HG03025 (cell line): ENCODE measurements at regions not wholly inside any gene's neighbourhood (a gene's known extent, or its start where the extent isn't known, plus 50 kb on each side); places are given as distances from the start of the nearest gene placed in this dataset.
"Not testable (repeated sequence)": the region's sequence is repeated elsewhere in the genome, so short reads cannot be mapped to it uniquely, and the experiment has no call there.

ENCODE experiments used
- ATAC-seq: cut with Tn5 transposase; IDR thresholded peaks from one replicate; pipeline ENCODE4 v1.9.1; 2021; ENCODE audit warnings: mild to moderate bottlenecking, moderate library complexity; ENCODE audit not compliant: unreplicated experiment, low FRiP score

DNA sequence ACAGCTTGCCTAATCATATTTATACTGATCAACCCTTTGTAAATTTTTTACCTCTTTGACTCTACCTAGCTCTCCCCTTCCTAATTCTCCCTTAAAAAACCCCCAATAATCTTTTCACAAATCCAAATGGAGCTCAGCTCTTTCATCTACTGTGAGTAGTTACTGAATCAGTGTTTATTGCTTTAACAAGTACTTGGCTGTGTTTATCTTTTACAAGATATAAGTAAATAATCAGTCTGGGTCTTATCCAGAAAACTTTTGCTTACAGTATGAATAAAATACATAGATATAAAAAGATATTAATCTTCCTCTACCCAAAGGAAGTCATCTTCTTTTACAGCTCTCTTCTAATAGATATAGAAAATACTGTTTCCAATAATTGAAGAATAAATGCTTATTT is 366.4 kb downstream of the RAP2B start:
- ATAC-seq = no peak

- no peak for ATAC-seq
Measured at GRCh38 chr3:153539263-153539662, 377.2 kb downstream of the RAP2B start.

- ATAC-seq = no peak
Measured at GRCh38 chr3:153545471-153545870, 383.4 kb downstream of the RAP2B start.

DNA sequence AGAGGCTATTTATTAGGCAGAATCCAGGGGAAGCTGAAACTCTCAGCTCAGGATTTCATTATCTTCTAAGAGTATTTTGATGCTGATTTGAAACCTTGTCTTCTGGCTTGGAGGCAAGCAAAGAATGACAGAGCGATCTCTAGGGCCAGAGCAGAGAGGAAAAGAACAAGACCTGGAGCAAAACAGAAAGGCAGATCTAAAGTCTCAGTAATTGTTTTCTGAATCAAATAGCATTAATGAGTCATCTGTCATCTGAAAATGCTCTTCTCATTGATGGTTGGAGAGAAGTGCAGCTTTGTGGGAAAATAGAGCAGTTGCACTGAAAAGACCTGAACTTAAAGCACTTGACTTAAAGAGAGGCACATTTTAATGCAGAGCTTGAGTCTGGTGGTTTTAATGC is 385.9 kb downstream of the RAP2B start:
- ATAC-seq = no peak

- not testable (repeated sequence) for ATAC-seq
Measured at GRCh38 chr3:153549686-153550085, 387.7 kb downstream of the RAP2B start.

DNA sequence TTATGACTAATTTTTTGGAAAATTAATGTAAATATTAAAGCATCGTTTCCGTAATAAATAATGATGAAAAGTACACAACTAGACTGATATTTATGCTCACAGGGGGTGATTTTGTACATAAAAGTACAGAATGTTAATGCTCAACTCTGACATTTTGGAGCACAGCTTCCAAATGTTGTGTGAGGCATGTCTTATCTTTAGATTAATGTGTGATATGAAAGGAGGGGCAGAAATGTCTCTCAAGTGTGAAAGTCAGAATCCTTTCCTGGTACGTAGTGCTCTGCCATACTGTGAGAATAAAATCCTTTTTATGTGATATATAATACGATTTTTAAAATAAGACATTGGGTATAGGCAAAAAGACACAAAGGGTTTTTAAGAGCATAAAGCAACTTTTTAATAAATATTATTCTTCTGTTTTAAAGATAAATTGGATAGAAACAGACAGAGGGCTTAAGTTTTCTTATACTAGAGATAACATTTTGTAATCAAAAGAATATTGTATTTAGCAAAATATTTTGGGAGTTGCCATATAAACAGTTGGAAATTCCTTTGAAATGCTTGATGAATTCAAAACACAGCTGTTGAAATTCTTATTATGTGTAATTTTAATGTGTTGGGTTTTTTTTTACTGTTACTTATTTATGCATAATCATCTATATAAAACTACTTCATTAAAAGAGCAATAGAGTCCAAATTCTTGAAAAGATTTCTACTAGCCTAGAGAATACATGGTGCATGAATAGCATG is 389.7 kb downstream of the RAP2B start:
- no peak for ATAC-seq

DNA sequence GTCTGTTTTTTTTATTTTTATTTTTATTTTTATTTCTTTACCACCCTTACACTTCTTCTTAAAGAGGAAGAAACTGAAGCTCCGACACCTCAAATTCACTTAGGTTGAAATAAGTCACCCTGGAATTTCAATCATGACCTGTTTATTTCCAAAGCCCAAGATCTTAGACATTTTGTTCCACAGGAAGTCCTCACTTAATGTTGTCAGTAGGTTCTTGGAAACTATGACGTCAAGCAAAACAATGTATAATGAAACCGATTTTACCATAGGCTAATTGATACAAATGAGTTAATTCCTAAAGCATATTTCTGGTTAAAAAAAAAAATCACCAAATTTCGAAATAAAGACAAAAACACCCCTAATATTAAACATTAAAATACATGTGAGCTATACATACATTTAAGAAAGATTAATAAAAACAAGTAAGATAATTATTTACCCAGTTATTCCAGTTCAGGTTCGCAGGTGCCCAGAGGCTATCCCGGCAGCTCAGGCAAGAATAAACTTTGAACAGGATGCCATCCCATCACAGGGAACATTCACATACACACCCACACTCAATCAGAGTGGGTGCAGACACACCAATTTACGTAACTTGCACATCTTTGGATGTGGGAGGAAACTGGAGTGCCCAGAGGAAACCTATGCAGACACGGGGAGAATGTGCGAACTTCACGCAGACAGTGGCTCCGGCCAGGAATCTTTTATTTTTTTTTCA is 391.0 kb downstream of the RAP2B start:
- ATAC-seq = no peak

- no peak for ATAC-seq
Measured at GRCh38 chr3:153553605-153553945, 391.5 kb downstream of the RAP2B start.

- ATAC-seq = no peak
Measured at GRCh38 chr3:153555919-153556318, 393.9 kb downstream of the RAP2B start.

DNA sequence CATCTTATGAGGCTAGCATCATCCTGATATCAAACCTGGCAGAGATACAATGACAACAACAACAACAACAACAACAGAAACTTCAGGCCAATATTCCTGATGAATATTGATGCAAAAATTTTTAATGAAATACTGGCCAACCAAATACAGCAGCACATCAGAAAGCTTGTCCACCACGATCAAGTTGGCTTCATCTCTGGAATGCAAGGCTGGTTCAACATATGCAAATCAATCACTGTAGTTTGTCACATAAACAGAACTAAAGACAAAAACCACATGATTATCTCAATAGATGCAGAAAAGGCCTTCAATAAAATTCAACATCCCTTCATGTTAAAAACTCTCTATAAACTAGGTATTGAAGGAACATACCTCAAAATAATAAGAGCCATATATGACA is 397.3 kb downstream of the RAP2B start:
- not testable (repeated sequence) for ATAC-seq

DNA sequence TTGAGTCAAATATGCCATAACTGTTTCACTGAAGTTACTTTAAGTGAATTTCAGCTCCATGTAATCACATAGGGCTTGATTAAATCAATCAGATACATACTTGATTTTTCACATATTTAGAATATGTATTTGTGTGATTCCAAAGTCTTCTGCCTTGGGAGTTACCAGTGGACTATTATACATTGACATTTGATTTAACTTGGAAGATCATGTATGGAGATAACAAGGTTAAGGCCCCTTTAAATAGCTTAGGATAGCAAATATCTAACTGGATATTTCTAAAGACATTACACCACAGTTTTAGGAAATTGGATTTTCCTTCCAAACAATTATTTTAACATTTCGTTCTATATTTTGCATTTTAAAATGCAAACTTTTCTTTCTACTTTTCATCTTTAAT is 405.0 kb downstream of the RAP2B start:
- no peak for ATAC-seq

DNA sequence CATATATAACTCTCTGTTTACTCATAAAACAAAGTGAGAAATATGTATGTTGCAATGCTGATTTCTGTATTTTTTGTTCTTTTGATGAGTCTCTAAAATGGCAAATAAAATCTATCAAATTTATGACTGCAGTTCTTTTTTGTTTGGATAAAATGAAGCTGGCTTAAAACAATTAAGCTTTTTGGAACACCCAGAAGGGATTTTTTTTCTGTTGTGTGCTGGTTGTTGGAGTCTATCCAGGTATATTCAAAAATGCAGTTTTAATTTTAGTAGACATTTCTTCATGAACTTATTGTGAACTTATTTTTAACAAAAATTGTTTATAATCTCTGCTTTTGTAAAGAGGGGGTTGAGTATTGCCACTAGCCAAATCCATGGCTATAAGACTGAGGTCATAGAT is 405.5 kb downstream of the RAP2B start:
- ATAC-seq = no peak

- not testable (repeated sequence) for ATAC-seq
Measured at GRCh38 chr3:153570481-153570880, 408.5 kb downstream of the RAP2B start.

DNA sequence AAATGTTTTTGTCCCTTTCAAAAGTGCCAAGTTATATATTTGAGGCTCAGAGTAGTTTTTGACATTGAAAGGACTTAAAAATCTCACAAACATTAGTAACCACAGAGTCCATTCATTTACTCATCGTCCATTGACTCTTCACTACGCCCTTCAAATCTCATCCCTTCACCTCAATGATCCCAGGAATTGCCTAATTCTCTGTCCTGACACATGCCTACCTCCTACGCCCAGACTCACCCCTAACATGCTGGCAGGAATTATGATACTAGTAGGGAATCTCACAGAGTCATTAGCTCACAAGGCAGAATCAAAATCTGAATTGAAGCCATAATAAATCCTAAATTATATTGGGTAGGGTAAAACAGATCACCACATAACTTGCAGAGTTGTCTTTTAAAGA is 410.1 kb downstream of the RAP2B start:
- no peak for ATAC-seq

GRCh38 chr3:153572654-153573053 is 410.6 kb downstream of the RAP2B start:
- ATAC-seq = no peak

DNA sequence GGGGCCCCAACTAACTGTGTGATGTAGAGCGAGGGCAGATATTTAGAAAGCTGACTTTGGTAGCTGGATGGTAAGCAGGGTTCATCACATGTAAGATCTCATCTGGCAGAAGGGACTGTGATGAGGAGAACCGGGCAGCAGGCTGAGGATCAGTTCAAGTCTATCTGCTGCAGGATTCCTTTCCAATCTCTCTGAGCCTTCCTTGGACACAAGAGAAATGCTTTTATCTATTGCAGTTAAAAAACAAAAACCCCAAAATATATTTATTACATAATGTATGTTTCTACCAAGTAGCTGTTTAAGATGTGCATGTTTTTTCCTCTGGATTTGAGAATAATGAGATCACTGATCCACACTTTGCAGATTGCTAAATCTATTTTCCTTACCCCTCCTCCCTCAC is 411.5 kb downstream of the RAP2B start:
- ATAC-seq = no peak

- ATAC-seq = no peak
Measured at GRCh38 chr3:153574445-153574844, 412.4 kb downstream of the RAP2B start.

GRCh38 chr3:153577059-153577736 is 415.2 kb downstream of the RAP2B start:
- no peak for ATAC-seq

GRCh38 chr3:153578046-153578445 is 416.0 kb downstream of the RAP2B start:
- ATAC-seq = no peak

- ATAC-seq = no peak
Measured at GRCh38 chr3:153590051-153590450, 428.0 kb downstream of the RAP2B start.

- ATAC-seq = no peak
Measured at GRCh38 chr3:153591561-153592245, 429.7 kb downstream of the RAP2B start.
